ENCODE measurements at regions not wholly inside any gene's neighbourhood (a gene's known extent, or its start where the extent isn't known, plus 50 kb on each side); places are given as distances from the start of the nearest gene placed in this dataset.

- no peak overlapping the region for H3K4me3 ChIP-seq
- no peak for TF ChIP-seq POLR2A (IDR thresholded peaks at IDR 0.05)
- no peaks in the 10 kb centered on the region for H3K9me3 ChIP-seq
- H3K27me3 ChIP-seq, result no peaks in the 10 kb centered on the region
- no peak for DNase-seq (ENCODE audit: extremely low spot score in 2 of 2)
- H3K4me1 ChIP-seq, result peaks cover 33% of the 10 kb centered on the region
- H3K36me3 ChIP-seq, result no peaks in the 10 kb centered on the region
- intact Hi-C loops (cut with DNase I), result no loop called here
- H3K27ac ChIP-seq, result no peak overlapping the region
Observed at GRCh38 chr15:70501121-70501727, 262.1 kb downstream of the UACA start.

GRCh38 chr15:70499791-70500190, 263.6 kb downstream of the UACA start:
- Histone ChIP-seq H3K4me1 (peaks cover 26% of the 10 kb centered on the region), H3K27ac (no peak overlapping the region), H3K4me3 (no peak overlapping the region), H3K27me3 (no peaks in the 10 kb centered on the region), H3K36me3 (no peaks in the 10 kb centered on the region), H3K9me3 (no peaks in the 10 kb centered on the region)
- no peak for DNase-seq (ENCODE audit: extremely low spot score in 2 of 2)
- TF ChIP-seq CTCF (IDR thresholded peaks at IDR 0.05) (no peak), POLR2A (IDR thresholded peaks at IDR 0.05) (no peak), POLR2AphosphoS5 (IDR thresholded peaks at IDR 0.05; ENCODE audit: insufficient read depth in 1 of 2, low read depth in 1 of 2) (no peak)
- intact Hi-C loops (cut with DNase I), result no loop called here

- no peaks in the 10 kb centered on the region for H3K9me3 ChIP-seq
- H3K4me3 ChIP-seq, result no peak overlapping the region
- H3K27me3 ChIP-seq, result no peaks in the 10 kb centered on the region
- H3K27ac ChIP-seq, result no peak overlapping the region
- TF ChIP-seq CTCF (IDR thresholded peaks at IDR 0.05), result no peak
- TF ChIP-seq POLR2A (IDR thresholded peaks at IDR 0.05), result no peak
- no peak for TF ChIP-seq POLR2AphosphoS5 (IDR thresholded peaks at IDR 0.05; ENCODE audit: insufficient read depth in 1 of 2, low read depth in 1 of 2)
- H3K4me1 ChIP-seq, result peaks cover 25% of the 10 kb centered on the region
- no peak for DNase-seq (ENCODE audit: extremely low spot score in 2 of 2)
- intact Hi-C loops (cut with DNase I), result no loop called here
- no peaks in the 10 kb centered on the region for H3K36me3 ChIP-seq
Observed at GRCh38 chr15:70498096-70498626, 265.2 kb downstream of the UACA start.

GRCh38 chr15:70497661-70498060, 265.7 kb downstream of the UACA start:
- TF ChIP-seq CTCF (IDR thresholded peaks at IDR 0.05), result no peak
- no peak for TF ChIP-seq POLR2AphosphoS5 (IDR thresholded peaks at IDR 0.05; ENCODE audit: insufficient read depth in 1 of 2, low read depth in 1 of 2)
- no peak for TF ChIP-seq POLR2A (IDR thresholded peaks at IDR 0.05)
- Histone ChIP-seq H3K36me3 (no peaks in the 10 kb centered on the region), H3K27ac (no peak overlapping the region), H3K4me3 (no peak overlapping the region), H3K9me3 (no peaks in the 10 kb centered on the region), H3K4me1 (peaks cover 27% of the 10 kb centered on the region), H3K27me3 (no peaks in the 10 kb centered on the region)
- intact Hi-C loops (cut with DNase I), result no loop called here
- DNase-seq (ENCODE audit: extremely low spot score in 2 of 2), result no peak

GRCh38 chr15:70495991-70496599, 267.3 kb downstream of the UACA start:
- no peaks in the 10 kb centered on the region for H3K36me3 ChIP-seq
- intact Hi-C loops (cut with DNase I), result no loop called here
- no peak overlapping the region for H3K27ac ChIP-seq
- H3K4me1 ChIP-seq, result peaks cover 31% of the 10 kb centered on the region
- H3K9me3 ChIP-seq, result no peaks in the 10 kb centered on the region
- no peak overlapping the region for H3K4me3 ChIP-seq
- DNase-seq (ENCODE audit: extremely low spot score in 2 of 2), result no peak
- H3K27me3 ChIP-seq, result no peaks in the 10 kb centered on the region
- TF ChIP-seq POLR2A (IDR thresholded peaks at IDR 0.05) (no peak), POLR2AphosphoS5 (IDR thresholded peaks at IDR 0.05; ENCODE audit: insufficient read depth in 1 of 2, low read depth in 1 of 2) (no peak), CTCF (IDR thresholded peaks at IDR 0.05) (no peak)
